ENCODE measurements at regions not wholly inside any gene's neighbourhood (a gene's known extent, or its start where the extent isn't known, plus 50 kb on each side); places are given as distances from the start of the nearest gene placed in this dataset.

DNA sequence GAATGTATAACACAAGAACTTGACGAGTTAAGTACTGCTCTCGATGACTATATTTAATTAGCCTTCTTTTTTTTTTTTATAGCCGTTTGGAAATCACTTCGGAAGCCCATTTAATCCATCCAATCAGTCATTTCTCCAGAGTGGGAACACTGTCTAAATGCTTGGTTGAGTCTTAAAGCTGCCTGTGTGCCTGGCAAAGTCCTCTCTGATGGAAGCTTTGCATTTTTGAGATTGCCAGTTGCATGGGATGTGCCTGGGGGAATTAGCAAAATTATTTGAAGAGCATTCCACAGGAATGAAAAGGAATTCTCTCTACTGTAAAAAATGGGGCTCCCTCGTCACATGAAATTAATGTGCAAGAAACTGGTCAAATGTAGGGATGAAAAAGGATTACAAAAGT is 398.8 kb upstream of the RPS6KA3 start:
- TF ChIP-seq, protein P1, sequence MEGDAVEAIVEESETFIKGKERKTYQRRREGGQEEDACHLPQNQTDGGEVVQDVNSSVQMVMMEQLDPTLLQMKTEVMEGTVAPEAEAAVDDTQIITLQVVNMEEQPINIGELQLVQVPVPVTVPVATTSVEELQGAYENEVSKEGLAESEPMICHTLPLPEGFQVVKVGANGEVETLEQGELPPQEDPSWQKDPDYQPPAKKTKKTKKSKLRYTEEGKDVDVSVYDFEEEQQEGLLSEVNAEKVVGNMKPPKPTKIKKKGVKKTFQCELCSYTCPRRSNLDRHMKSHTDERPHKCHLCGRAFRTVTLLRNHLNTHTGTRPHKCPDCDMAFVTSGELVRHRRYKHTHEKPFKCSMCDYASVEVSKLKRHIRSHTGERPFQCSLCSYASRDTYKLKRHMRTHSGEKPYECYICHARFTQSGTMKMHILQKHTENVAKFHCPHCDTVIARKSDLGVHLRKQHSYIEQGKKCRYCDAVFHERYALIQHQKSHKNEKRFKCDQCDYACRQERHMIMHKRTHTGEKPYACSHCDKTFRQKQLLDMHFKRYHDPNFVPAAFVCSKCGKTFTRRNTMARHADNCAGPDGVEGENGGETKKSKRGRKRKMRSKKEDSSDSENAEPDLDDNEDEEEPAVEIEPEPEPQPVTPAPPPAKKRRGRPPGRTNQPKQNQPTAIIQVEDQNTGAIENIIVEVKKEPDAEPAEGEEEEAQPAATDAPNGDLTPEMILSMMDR (conservative IDR thresholded peaks at IDR 0.05), result no peak
- no peak for TF ChIP-seq ZFX (IDR thresholded peaks at IDR 0.05)
